ENCODE measurements at regions not wholly inside any gene's neighbourhood (a gene's known extent, or its start where the extent isn't known, plus 50 kb on each side); places are given as distances from the start of the nearest gene placed in this dataset.

DNA sequence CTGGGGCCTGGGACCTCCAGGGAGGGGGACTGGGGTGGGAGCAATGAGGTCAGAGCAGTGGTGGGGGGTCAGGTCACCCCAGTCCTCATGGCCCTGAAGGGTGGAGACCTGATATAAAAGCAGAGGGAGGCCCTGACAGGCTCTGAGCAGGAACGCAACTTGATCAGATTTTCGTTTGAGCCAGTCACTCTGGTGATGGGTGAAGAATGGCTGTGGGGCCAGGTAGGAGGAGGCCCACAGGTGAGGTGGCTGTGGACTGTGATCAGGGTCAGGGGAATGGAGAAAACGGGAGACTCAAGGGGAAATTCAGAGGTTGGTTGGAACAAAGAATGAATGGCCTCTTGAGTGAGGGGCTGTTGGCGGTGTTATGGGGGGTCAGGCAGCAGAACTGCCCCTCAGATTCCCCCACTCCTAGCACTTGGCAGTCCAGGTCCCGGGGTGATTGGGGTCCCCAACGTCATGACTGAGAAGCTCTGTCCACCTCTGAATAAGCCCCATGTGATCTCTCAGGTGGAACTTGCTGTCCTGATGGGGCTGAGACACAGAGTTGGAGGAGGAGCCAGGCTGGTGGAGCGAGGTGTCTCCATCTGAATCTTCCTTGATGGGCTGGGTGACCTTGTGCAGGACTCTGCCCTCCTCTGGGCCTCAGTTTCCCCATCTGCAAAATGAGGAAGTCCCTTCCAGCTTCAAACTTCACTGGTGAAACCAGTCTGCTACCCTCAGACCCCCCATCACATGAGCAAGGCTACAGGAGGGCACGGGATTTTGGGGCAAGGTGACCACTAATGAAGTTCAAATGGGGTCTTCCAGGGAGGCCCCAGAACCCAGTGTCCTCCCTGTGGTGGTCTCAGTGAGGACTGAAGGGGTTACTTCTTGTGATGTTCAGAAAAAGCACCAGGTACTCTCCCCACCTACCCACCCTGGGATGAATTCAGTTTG is 683.0 kb downstream of the MATN1 start:
- H3K4me1 ChIP-seq (ENCODE audit: control insufficient read depth in 1 of 2, insufficient read depth in 2 of 2, low read length in 2 of 2) = no peaks in the 10 kb centered on the region
- no peaks in the 10 kb centered on the region for H3K9me2 ChIP-seq (ENCODE audit: insufficient read depth)
- no TSS peak for BruUV-seq (replicated peaks)
- CTCF ChIA-PET = no interaction called here
- H2AFZ ChIP-seq (ENCODE audit: low read depth, low read length, poor library complexity, severe bottlenecking) = no peak overlapping the region
- H3K9me3 ChIP-seq (ENCODE audit: control insufficient read depth in 1 of 2, insufficient read depth in 1 of 2, low read depth in 1 of 2, low read length in 2 of 2) = no peaks in the 10 kb centered on the region
- intact Hi-C loops (cut with micrococcal nuclease) = no loop called here
- DNase-seq (ENCODE audit: low read depth, low spot score) = no peak
- POLR2A ChIA-PET = no interaction called here
- no peaks in the 10 kb centered on the region for H3K36me3 ChIP-seq (ENCODE audit: control insufficient read depth in 1 of 2, insufficient read depth in 2 of 2, low read length in 2 of 2)
- H4K20me1 ChIP-seq (ENCODE audit: insufficient read depth) = no peaks in the 10 kb centered on the region
- no peak overlapping the region for H3K27ac ChIP-seq (ENCODE audit: low read depth, low read length)
- H3K27me3 ChIP-seq (ENCODE audit: insufficient read depth, low read length) = no peaks in the 10 kb centered on the region
- H3K4me2 ChIP-seq (ENCODE audit: low read length) = no peak overlapping the region
- RAD21 ChIA-PET (ENCODE audit: low non-redundant PET in 1 of 2, low total read pairs in 2 of 2, uncharacterized antibody in 2 of 2, unreplicated experiment in 2 of 2) = interaction anchor here in 1 of 2 experiments (0.6 kb wide), 1 partner anchor 45 kb away, joined by 3 read pairs; no protein-coding TSS in a partner anchor
- no peak overlapping the region for H3K4me3 ChIP-seq (replicated peaks in 1 of 2; ENCODE audit: low read depth in 1 of 2, low read length in 2 of 2)
- ATAC-seq = no peak
- no peak for TF ChIP-seq ELF1 (IDR thresholded peaks at IDR 0.05; ENCODE audit: borderline replicate concordance, low read depth)
- TF ChIP-seq, protein P1, sequence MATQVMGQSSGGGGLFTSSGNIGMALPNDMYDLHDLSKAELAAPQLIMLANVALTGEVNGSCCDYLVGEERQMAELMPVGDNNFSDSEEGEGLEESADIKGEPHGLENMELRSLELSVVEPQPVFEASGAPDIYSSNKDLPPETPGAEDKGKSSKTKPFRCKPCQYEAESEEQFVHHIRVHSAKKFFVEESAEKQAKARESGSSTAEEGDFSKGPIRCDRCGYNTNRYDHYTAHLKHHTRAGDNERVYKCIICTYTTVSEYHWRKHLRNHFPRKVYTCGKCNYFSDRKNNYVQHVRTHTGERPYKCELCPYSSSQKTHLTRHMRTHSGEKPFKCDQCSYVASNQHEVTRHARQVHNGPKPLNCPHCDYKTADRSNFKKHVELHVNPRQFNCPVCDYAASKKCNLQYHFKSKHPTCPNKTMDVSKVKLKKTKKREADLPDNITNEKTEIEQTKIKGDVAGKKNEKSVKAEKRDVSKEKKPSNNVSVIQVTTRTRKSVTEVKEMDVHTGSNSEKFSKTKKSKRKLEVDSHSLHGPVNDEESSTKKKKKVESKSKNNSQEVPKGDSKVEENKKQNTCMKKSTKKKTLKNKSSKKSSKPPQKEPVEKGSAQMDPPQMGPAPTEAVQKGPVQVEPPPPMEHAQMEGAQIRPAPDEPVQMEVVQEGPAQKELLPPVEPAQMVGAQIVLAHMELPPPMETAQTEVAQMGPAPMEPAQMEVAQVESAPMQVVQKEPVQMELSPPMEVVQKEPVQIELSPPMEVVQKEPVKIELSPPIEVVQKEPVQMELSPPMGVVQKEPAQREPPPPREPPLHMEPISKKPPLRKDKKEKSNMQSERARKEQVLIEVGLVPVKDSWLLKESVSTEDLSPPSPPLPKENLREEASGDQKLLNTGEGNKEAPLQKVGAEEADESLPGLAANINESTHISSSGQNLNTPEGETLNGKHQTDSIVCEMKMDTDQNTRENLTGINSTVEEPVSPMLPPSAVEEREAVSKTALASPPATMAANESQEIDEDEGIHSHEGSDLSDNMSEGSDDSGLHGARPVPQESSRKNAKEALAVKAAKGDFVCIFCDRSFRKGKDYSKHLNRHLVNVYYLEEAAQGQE (IDR thresholded peaks at IDR 0.05; ENCODE audit: low read depth) = no peak
- TF ChIP-seq, protein P2, sequence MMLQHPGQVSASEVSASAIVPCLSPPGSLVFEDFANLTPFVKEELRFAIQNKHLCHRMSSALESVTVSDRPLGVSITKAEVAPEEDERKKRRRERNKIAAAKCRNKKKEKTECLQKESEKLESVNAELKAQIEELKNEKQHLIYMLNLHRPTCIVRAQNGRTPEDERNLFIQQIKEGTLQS (IDR thresholded peaks at IDR 0.05) = no peak
- TF ChIP-seq CBX3 (IDR thresholded peaks at IDR 0.05; ENCODE audit: low read depth) = no peak
- TF ChIP-seq ZNF274 (IDR thresholded peaks at IDR 0.05; ENCODE audit: low read depth, low read length) = no peak
- H3K79me2 ChIP-seq (ENCODE audit: insufficient read depth, low read length) = no peaks in the 10 kb centered on the region
- no peak overlapping the region for H3K9ac ChIP-seq (ENCODE audit: low read length)

Data from HCT116 (cell line).